LoVo (cell line): ENCODE measurements at regions not wholly inside any gene's neighbourhood (a gene's known extent, or its start where the extent isn't known, plus 50 kb on each side); places are given as distances from the start of the nearest gene placed in this dataset.

Experiments used
- DNase-seq: peaks from one replicate; pipeline ENCODE4 v3.0.0-alpha.2; 2016; ENCODE audit warnings: low spot score

DNA sequence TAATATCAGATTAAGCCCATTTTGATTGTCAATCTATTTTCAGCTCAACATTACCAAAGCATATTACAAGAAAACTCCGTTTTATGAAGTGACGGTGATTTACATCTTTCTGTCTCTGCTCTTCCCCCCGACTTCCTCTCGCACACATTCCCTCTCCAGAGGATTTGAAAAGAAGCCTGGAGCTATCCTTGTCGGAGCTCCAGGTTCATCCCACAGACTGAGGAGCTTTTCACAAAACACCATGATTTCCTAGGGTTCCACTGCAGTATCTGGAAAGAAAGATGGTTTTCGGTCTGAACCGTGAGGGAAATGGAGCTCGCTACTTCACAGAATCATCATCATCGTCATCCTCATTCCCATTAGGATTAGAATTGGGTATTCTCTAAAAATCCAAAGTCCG lies 655.5 kb upstream of the MGMT start:
- DNase-seq: no peak

DNA sequence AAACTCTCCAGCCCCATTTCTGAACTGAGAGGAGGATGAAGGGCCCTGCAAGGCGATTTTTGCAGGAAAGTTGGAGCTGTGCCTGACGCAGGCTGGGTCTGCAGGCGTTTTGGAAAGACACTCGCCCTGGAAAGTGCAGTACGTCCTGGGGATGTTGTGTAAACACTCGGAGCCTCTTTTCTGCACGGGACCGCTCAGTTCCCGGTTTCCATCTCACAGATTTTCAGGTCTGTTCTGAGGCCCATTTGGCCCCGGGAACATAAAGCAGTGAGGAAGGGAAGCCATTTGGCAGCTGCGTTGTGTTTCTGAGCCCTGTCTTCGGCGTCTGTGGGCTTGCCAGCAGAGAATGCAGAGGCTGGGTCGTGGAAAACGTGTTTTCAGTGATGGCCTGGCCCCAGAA lies 655.0 kb upstream of the MGMT start:
- no peak for DNase-seq

DNA sequence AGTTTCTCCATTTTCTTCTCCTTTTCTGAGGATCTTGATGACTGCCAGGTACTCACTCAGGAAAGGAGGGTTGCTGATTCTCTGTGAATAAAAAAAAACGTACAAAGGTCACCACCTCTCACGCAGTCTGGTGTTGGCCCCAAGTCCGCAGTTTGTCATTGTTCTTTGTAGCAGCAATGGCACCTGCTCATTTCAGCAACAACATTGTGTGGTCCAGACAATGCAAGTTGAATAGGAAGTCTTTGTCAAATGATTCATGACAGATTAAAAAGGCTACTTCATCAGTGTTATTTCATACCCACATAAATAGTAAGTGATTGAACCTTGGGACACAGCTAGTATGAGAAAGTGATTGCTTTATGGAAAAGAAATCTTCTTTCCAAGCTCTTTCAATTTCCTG lies 653.5 kb upstream of the MGMT start:
- DNase-seq: no peak

DNA sequence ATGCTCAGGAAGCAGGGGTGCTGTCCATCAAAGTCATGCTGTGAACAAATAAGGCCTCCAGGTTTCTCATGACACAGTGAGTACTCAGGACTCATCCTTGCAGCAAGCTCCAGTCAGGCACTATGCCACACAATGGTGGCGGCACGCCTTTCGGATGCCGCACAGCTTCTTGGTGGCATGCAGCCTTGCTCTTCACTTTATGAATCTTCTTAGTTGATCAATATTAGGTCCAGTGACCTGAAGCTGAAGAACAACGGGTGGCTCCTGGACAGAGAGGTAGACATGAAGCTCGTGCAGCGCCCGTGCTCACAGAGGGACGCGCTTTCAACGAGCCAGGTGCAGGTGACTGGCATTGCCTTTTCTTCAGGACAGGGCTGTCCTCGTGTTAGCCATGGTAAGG lies 653.0 kb upstream of the MGMT start:
- no peak for DNase-seq

DNA sequence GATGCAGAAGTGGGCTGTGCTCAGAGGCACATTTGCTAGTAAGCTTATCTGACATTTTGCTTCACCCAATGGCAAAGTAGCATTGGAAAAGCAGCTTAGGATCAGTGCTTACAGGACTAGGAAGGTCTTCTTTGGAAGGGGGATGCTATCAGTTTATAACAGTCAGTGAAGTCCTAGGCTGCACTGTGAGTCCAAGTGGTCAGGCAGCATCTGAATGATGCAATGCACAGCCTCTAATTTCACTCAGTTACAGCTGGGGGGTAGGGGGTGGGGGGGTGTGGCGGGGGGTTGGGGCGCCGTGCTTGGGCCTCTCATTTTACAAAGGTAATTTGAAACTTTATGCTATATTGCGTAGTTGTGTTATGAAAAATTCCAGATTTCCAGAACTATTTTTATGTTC lies 652.3 kb upstream of the MGMT start:
- DNase-seq: no peak

DNA sequence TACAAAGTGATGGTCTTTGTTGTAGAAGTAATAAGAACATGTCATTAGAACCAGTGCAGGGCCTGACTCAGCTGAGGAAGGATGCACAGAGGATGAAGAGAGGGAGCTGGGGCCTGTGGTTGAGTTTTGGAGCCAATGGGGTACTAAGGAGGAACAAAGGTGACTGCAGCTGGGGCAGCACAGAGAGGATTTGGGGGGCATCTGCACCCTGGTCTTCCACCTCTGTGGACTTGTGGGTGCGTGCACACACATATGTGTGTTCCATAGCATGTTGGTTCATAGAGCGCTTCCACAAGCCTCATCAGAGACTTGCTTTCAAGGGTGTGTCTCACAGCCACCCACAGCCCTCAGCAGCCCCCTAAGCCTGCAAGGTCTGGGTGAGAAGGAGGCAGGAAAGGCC lies 650.3 kb upstream of the MGMT start:
- no peak for DNase-seq

DNA sequence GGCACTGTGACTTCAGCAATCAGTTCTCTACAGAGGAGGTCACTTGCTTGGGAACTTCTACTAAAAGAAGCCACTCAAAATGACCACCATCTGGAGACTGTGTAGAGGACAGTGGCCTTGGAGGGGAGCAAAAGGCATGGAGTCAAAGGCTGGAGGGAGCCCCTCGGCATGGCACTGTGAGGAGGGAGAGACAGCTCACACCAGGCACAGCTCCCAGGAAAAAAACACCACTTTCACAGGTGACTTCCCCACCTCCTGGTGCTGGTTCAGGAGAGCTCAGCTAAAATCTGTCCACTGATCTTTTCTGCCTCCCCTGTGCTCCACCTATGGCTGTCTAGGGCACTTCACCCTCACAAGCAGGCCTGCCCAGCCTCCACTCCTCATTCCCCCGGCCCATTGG lies 649.4 kb upstream of the MGMT start:
- DNase-seq: no peak

DNA sequence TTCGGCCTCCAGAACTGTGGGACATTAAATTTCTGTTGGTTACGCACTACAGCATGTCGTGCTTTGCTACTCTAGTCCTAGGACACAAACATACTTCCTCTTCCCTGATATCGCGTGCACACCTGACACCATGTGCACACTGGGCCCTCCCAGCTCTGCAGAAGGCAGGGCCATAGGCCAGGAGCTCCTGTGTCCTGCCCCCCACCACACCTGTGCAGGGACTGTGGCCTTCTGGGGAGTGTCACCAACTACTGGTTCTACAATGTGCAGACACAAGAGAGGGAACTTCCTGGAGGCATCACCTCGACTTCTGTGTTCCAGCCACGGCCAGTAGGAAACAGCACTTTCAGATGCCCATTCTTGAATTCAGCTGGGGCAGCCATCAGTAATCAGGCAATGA lies 646.4 kb upstream of the MGMT start:
- DNase-seq: no peak

DNA sequence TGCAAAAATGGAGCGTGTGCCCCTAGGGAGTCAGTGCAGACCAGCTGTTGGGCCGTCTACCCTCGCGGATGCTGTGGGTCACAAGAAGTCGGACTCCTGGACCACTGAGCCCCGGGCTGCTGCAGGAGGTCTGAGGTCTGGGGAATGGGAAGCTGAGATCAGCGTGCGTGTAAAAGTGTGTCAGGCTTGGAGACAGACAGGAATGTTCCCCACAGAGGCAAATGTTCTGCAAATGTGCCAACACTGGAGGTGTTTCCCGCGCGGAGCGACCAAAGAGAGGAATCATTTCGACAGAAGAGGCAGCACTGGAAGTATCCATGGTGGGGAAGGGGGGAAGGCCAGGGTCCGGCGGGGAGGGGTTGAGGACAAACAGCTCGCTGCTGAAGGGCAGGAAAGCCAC lies 643.8 kb upstream of the MGMT start:
- no peak for DNase-seq

DNA sequence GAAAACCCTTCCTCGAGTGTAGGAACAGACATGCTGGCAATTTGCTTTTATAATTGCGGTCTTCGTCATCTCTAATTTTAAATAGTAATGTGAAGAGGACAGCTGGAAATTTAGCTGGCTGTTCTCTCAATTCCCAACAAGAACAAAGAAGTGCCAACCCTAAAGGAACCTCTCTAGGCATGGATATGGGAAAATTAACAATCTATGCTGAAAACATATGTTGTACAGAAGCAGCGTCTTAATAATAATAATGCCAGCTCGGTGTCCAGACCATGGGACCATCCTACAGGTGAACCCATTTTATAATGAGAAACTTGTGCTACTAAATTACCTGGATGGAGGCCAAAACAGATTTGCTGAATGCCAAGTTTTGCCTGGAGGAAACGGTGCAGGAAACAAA lies 641.4 kb upstream of the MGMT start:
- DNase-seq: no peak

DNA sequence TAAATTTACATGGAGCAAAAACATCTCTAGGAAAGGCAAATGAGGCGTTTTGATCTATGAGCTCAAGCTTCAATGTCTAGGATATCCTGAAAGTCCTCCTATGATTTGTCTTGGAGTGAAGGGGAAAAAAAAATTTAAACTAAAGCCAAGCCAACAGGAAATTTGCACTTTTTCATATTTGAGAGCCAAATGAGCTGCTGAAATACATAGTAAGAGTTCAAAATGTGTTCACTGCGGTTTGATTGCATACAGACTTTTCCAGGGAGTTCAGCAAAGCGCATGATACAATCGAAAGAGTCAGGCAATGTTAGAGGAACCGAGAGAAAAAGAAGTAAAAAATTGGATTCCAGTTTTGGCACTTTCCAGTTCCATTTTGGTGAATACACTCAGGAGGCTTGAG lies 633.4 kb upstream of the MGMT start:
- DNase-seq: no peak

DNA sequence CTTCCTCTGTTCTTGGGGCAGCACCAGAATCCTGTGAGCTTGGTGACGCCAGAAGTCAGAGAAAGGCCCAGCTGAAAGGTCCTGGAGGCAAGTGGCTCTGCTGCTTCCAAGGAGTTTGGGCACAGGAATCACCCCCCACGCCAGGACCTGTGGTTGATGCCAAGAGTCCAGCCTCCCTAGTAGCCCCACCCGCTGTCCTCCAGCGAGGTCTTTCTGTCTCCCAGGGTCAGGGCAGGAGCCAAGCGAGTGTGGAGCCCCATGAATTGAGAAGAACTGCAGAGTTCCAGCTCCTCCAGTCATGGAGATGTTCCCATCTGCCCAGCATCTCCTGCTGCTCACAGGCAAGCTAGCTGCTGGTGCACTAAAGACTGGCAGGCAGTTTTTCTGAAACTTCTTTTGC lies 631.7 kb upstream of the MGMT start:
- no peak for DNase-seq

DNA sequence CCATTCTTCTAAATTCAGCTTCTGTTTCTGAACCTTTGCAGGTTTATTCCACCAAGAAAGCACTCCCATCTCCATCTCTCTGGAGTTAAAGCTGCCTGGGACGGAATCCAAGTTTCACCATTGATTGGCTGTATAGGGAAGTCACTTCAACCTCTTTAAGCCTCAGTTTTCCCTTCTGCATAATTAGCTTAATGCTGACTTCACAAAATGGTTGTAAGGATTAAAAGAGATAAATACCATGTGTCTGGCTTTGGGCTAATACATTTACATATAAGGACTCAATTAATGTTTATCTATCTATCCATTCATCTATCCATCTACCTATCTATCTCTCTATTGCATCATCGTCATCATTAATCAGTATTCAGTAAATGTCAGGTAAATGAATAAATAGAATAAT lies 629.6 kb upstream of the MGMT start:
- DNase-seq: no peak

DNA sequence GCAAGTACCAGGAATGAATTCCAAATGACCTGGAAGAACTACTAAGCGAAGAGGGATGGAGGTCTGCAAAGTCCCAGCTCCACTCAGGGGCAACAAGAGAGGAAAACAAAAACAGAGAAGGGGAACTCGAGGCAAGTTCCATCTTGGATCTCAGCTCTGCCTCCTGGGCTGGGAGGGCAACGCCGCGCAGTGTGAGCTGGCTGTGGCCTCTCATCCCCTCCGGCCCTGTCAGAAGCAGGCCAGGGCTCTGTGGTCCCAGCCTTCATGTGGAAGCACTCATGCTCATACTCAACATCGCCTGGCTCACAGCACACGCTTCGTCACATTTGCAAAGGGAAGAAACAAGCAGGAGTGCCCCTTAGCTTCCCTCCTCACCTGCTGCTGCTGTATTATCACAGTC lies 627.9 kb upstream of the MGMT start:
- DNase-seq: no peak

DNA sequence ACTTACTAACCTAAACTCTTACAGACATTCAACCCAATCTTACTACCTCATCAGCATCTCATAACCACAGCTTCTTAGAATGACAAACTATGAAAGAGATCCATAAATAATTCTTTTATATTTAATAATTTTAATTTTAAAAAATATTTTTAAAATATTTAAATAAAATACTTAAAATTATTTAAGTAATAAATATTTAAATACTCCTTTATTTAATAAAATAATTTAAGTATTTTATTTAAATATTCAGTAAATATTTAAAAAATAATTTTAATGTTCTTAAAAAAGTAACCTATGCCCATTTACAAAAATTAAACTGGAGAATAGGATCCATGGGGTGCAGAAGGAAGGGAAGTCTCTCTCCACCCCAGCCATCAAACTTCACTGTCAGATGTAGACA lies 627.3 kb upstream of the MGMT start:
- DNase-seq: no peak

DNA sequence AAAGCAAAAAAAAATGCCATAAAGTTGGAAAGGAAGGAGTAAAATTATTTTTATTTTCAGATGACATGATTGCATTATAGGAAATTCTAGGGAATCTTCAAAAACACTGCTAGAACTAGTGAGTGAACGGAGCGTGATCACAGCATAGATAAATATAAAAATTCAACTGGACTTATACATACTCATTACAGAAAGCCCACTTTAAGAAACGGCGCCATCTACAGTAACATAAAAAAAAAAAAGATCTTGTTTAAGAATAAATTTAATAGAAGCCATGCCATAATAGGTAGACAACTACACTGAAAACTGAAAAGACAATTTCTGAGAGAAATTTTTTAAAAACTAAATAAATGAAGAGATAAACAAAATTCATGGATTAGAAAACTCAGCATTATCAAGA lies 623.1 kb upstream of the MGMT start:
- DNase-seq: no peak

DNA sequence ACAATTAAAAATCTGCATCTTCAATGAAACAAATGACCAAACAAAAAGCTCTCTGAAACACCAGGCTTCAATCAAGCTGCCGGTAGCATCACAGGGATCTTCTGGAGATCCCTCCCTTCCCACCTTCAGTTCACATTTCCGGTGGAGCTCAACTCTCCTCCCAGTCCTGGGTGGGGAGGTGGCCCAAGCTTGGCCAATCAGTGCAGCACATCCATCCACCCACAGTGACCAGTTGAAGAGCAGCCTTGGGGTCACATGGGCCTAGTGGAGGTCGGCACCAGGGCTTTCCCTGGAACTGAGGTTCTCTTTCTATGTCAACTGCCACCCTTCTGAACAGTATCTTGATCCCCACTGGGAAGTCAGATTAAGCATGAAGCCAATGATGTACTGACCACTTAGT lies 620.1 kb upstream of the MGMT start:
- DNase-seq: no peak

DNA sequence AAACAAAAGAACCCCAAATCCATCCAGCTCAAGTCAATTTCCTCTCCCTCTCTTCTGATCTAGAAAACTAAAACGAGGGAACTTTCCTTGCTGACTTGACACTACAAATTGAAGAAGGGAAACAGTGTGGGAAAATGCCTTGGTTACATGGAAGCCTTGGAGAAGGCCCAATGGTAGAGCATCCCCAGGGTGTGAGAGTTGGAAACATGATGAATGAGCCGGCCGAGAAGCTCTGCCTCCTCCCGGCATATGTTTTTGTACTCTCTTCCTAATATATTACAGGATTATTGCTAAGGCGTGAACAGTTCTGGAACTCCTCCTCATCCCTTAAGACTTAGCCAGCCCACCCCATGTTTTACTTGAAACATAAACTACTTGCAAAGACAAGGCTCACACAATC lies 618.2 kb upstream of the MGMT start:
- DNase-seq: no peak

DNA sequence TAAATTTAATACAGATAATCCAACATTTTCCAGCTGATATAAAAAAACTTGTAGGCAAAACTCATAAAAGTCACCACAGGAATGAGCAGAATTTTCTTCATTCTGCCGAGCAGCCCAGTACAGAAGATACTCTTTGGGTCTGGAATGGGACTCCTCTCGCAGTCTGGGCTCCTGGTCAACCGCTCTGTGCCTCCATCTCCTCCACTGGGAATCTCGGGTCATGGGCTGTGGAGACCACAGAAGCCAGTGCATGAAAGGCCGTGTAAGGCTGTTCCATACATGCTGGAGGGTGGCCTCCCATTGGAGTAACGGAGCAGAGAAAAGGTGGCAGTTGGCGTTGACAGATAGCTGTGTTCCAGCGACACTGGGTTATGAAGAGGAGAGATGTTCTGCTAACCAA lies 616.4 kb upstream of the MGMT start:
- DNase-seq: no peak

DNA sequence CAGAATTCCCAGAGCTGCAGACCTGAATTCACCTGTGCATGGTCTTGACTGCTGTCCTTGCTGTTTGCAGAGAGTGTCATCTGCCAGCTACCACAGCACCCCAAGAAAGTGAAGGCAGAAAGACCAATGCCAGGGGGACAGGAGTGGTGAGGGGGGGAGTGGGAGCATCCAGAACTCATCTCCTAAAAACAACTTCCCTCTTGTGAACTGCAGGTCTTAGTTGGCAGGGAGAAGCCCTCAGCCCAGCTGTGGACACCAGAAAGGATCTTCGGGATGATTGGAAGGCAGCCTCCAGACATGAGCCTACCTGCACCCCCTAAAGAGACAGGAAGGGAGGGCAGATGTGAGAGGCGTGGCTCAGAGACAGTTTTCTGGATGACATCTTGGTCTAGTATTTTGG lies 615.8 kb upstream of the MGMT start:
- no peak for DNase-seq

DNA sequence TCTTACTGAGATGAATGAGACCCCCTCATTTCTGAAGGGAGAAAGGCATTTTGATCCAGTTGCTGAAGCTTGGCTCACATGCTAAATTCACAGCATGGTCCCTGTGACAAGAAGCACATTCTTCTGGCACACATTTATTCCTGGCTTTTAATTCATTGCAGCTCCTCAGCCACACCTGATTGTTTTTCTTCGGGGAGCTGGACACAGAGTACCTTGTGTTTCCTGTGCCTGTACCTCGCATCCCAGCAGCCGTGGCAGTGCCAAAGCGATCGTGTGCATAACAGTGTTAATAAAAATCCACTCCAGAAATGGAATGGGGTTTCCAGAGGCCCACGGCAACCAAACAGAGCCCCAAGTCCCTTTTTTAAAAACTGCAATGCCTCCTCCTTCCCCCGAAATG lies 615.3 kb upstream of the MGMT start:
- no peak for DNase-seq

DNA sequence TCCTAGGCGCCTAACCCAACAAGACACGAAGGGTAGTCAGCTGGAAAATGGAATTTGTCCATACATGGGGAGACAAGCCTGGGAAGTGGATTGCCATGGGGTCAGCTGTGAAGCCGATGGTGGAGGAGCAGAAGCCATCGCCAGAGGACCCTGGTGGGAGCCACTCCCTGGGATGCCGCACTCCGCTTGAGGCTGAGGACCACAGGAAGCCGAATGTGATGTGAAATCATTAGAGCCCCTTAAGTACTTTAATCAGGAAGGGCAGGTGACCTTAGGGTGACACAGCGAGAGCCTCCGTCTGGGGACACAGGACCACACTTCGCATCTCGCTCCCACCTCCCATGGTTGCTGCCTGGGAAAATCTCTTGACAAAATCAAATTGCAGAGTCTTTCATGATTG lies 614.6 kb upstream of the MGMT start:
- no peak for DNase-seq

DNA sequence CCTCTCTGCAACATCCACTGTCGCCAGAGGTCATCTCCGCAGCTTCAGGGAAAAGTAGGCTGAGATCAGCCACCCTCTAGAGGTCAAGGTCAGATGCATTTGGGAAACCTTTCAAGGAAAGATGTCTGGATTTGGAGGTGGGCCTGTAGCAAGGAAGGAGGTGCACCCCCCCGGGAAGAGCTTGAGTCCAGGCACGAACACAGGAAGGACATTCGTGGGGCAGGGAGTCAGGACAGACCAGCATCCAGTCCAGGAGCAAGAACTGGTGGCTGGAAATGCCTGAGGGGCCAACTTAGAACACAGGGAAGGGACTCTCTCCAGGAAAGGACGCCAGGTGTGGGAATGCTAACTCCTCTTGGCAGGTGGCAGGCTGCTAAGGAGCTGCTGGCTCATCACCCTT lies 614.1 kb upstream of the MGMT start:
- no peak for DNase-seq

DNA sequence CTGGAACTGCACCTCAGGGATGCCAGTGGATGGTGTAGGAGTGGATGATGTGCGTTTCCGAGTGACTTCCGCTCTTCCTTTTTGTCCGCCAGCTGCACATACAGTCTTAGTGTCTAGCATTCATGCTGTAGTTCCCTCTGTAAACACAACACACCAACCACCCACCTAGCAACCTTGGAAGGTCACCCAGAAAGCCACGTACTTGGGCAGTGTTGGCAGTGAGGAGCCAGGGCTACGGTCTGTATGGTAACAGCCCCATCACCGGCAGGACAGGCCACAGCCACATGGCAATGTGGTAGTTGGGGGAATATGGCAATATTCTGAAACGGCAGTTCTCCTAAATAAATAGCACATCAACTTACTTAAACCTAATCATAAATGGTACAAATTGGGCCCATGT lies 613.5 kb upstream of the MGMT start:
- DNase-seq: no peak

DNA sequence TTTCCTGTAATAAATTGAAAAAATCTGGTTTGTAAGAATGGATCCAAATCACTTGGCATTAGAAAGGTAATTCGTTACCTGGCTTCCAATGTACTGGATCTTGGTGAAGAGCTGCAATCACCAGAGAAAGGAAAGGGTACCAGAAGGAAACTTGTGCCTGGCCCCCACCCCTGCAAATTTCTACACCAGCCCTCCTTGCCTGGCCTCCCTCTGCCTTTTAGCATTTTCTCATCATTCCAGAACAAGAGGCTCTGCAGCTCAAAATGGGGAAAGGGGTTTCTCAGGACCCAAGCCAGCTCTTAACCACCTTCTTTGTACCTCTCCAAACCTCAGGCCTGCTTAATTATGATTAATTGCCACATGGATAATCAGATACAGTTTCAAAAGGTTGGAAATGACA lies 612.8 kb upstream of the MGMT start:
- DNase-seq: no peak

DNA sequence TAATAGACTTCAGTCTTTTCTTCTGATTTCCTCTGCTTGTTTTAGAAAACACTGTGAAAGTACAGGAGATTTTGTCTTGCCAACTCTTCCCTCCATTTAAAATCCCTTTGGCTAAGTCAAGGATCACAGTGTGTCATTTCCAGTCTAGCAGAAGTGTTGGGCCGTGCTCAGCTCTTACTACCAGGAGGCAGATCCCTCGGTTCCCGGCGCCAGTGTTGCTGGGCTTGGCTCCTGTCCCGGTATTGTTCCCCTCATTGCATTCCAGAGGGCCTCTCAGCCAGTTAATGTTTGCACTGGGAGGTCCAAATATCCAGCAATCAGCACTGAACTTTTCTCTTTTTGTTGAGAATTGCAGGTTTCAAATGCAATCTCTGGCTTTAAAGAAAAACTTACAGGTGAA lies 612.1 kb upstream of the MGMT start:
- no peak for DNase-seq
